ENCODE measurements at regions not wholly inside any gene's neighbourhood (a gene's known extent, or its start where the extent isn't known, plus 50 kb on each side); places are given as distances from the start of the nearest gene placed in this dataset.

DNA sequence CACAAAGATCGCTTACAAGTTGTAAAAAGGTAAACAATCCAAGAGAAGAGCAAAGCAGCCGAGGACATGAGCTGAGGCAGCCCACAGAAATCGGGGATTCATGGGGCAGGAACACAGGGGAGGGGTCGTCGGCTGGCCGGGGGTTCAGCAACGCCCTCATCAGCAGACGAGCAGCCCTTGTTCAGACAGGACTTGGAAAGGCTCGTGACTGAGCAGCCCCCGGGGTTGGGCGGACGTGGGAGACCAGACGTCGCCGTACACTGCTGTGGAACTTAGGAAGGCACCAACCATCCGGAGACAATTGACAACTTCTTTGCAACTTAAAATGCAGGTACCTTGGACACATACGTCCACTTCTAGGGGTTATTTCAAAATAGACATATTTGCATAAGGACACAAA is 370.5 kb downstream of the BRD1 start:
- TF ChIP-seq POLR2A (IDR thresholded peaks at IDR 0.05) (no peak), CTCF (IDR thresholded peaks at IDR 0.05) (no peak)

Measured in adrenal gland (tissue), 5 donors.